NCI-H748 treated with DMSO at 0.1 percent for 48 hours (cell line): ENCODE measurements at regions not wholly inside any gene's neighbourhood (a gene's known extent, or its start where the extent isn't known, plus 50 kb on each side); places are given as distances from the start of the nearest gene placed in this dataset.

Experiments
- DNase-seq: peaks from one replicate; lab custom pipeline; 2025; lab: John Stamatoyannopoulos, UW

DNA sequence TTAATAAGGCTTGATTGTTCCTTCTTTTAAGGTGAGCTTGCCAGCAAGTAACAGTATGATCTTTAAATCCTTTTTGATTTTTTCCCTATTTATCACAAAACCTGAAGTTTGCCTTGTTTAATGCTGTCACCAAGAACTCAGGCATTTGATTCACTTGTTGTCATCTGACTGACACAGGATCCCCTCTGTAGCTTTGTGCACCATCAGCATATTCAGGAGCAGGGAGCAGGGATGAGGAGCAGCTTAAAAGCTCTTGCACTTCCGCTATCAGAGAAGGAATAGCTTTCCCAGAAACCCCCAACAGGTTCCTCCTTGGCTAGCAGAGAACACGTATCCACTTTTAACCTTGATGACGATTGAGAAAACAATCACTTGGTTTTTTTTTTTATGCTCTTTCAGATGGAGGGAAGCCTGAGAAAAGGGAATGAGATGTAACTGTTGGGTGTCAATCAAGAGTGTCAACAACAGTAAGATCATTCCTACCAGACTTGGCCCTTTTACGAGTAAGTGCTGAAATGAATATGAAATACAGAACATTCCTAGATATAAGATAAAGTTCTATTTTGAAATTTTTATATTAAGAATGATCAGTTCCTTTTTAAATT lies 433.1 kb upstream of the CDH18 start:
- no peak for DNase-seq
